ENCODE measurements at regions not wholly inside any gene's neighbourhood (a gene's known extent, or its start where the extent isn't known, plus 50 kb on each side); places are given as distances from the start of the nearest gene placed in this dataset.

GRCh38 chr10:124267231-124267885 is 151.4 kb downstream of the OAT start:
- Histone ChIP-seq H2AFZ (ENCODE audit: control insufficient read depth, low read depth, low read length) (no peak overlapping the region), H4K20me1 (ENCODE audit: control insufficient read depth, insufficient read depth) (no peaks in the 10 kb centered on the region), H3K36me3 (ENCODE audit: control insufficient read depth in 2 of 2, insufficient read depth in 2 of 2, low read length in 1 of 2) (no peaks in the 10 kb centered on the region), H3K79me2 (ENCODE audit: control insufficient read depth, insufficient read depth, low read length) (no peaks in the 10 kb centered on the region), H3K9ac (ENCODE audit: control insufficient read depth, insufficient read depth, low read length) (no peak overlapping the region), H3K4me1 (ENCODE audit: control insufficient read depth, insufficient read depth, low read length) (no peaks in the 10 kb centered on the region), H3K27me3 (replicated peaks in 1 of 2; ENCODE audit: control insufficient read depth in 2 of 2, insufficient read depth in 2 of 2, low read length in 1 of 2) (no peaks in the 10 kb centered on the region), H3K4me2 (ENCODE audit: control insufficient read depth, insufficient read depth) (no peak overlapping the region), H3K27ac (ENCODE audit: control insufficient read depth, insufficient read depth) (no peak overlapping the region), H3K9me3 (replicated peaks; ENCODE audit: control insufficient read depth, insufficient read depth, low read length) (peaks cover 8% of the 10 kb centered on the region; the same call in 1 of the 3 replicates), H3K4me3 (no peak overlapping the region)
- TF ChIP-seq MTA3 (IDR thresholded peaks at IDR 0.05; ENCODE audit: borderline replicate concordance, low read length) (no peak), NFYB (IDR thresholded peaks at IDR 0.05; ENCODE audit: insufficient read depth, low read depth, low read length) (no peak), MYB (IDR thresholded peaks at IDR 0.05; ENCODE audit: borderline replicate concordance, low read depth, low read length) (no peak), ZZZ3 (IDR thresholded peaks at IDR 0.05; ENCODE audit: control insufficient read depth, insufficient read length, low read depth) (no peak), SMAD5 (IDR thresholded peaks at IDR 0.05; ENCODE audit: low read depth) (no peak), ZBTB4 (CRISPR knock-in tag; IDR thresholded peaks at IDR 0.05) (no peak), KDM1A (IDR thresholded peaks at IDR 0.05; ENCODE audit: borderline replicate concordance) (no peak), RELA (IDR thresholded peaks at IDR 0.05; ENCODE audit: borderline replicate concordance, partially characterized antibody) (no peak), EED (IDR thresholded peaks at IDR 0.05; ENCODE audit: low read depth) (no peak), FOXK2 (IDR thresholded peaks at IDR 0.05) (no peak), SMC3 (IDR thresholded peaks at IDR 0.05; ENCODE audit: borderline replicate concordance, low read length) (no peak), YY1 (IDR thresholded peaks at IDR 0.05; ENCODE audit: low read depth, low read length) (no peak), BRCA1 (IDR thresholded peaks at IDR 0.05; ENCODE audit: low read depth, low read length) (no peak), SMARCA5 (IDR thresholded peaks at IDR 0.05) (no peak), PAX8 (IDR thresholded peaks at IDR 0.05) (no peak), SUZ12 (IDR thresholded peaks at IDR 0.05; ENCODE audit: unreplicated experiment) (no peak)
- TF ChIP-seq, protein P1, sequence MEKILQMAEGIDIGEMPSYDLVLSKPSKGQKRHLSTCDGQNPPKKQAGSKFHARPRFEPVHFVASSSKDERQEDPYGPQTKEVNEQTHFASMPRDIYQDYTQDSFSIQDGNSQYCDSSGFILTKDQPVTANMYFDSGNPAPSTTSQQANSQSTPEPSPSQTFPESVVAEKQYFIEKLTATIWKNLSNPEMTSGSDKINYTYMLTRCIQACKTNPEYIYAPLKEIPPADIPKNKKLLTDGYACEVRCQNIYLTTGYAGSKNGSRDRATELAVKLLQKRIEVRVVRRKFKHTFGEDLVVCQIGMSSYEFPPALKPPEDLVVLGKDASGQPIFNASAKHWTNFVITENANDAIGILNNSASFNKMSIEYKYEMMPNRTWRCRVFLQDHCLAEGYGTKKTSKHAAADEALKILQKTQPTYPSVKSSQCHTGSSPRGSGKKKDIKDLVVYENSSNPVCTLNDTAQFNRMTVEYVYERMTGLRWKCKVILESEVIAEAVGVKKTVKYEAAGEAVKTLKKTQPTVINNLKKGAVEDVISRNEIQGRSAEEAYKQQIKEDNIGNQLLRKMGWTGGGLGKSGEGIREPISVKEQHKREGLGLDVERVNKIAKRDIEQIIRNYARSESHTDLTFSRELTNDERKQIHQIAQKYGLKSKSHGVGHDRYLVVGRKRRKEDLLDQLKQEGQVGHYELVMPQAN (conservative IDR thresholded peaks at IDR 0.05) = no peak
- CTCF ChIA-PET = no interaction called here
- no peak for FAIRE-seq
- DNase-seq (ENCODE audit: low read depth, low spot score) = no peak
- SMC1A ChIA-PET (ENCODE audit: uncharacterized antibody, unreplicated experiment) = interaction anchor here (1.5 kb wide), 1 partner anchor 122 kb away, joined by 3 read pairs; no protein-coding TSS in a partner anchor
- BruUV-seq (replicated peaks) = no TSS peak
- in situ Hi-C loops (cut with MboI) = no loop called here
- RAD21 ChIA-PET (ENCODE audit: unreplicated experiment) = no interaction called here
- WGBS (ENCODE audit: insufficient coverage, insufficient replicate concordance, low lambda C conversion rate, missing lambda C conversion rate) = 76% methylated on average over 9 of the region's 9 CpGs
- POLR2A ChIA-PET = no interaction called here
- intact Hi-C loops (cut with micrococcal nuclease; ENCODE audit: unreplicated experiment) = no loop called here
- no peak for ATAC-seq

Measured in GM12878 (cell line).